ENCODE measurements at regions not wholly inside any gene's neighbourhood (a gene's known extent, or its start where the extent isn't known, plus 50 kb on each side); places are given as distances from the start of the nearest gene placed in this dataset.

GRCh38 chr3:177431525-177432176, 234.4 kb upstream of the TBL1XR1 start:
- H3K27ac ChIP-seq (ENCODE audit: extremely low read length, insufficient read depth, low read length) = no peak overlapping the region
- ATAC-seq = no peak
- no peaks in the 10 kb centered on the region for H3K27me3 ChIP-seq (ENCODE audit: control insufficient read depth in 1 of 2, insufficient read depth in 2 of 2, low read length in 2 of 2)
- H3K9me3 ChIP-seq (ENCODE audit: low read length) = no peaks in the 10 kb centered on the region
- H4K20me1 ChIP-seq (ENCODE audit: insufficient read depth, low read length) = no peaks in the 10 kb centered on the region
- no peak overlapping the region for H2AFZ ChIP-seq (ENCODE audit: low read length)
- H3K4me2 ChIP-seq (ENCODE audit: low read depth, low read length) = no peak overlapping the region
- no peaks in the 10 kb centered on the region for H3K36me3 ChIP-seq (replicated peaks in 1 of 2; ENCODE audit: control insufficient read depth in 1 of 2, insufficient read depth in 2 of 2, low read length in 2 of 2)
- CTCF ChIA-PET (ENCODE audit: low intra/inter-chr PET ratio, low total read pairs) = no interaction called here
- H3K4me3 ChIP-seq (replicated peaks in 1 of 3; ENCODE audit: insufficient read depth in 1 of 3, low read depth in 2 of 3, low read length in 3 of 3) = no peak overlapping the region
- H3K4me1 ChIP-seq (ENCODE audit: insufficient read depth, low read length) = no peaks in the 10 kb centered on the region
- TF ChIP-seq NFE2L2 (IDR thresholded peaks at IDR 0.05; ENCODE audit: low read length) = no peak
- no peaks in the 10 kb centered on the region for H3K79me2 ChIP-seq (ENCODE audit: insufficient read depth, low read length)
- in situ Hi-C loops (cut with HindIII; ENCODE audit: extremely low pct_ligation_motif_present, low pct_unique_long_range_greater_than_20kb) (loop anchor here (25.0 kb wide), 1 partner anchor 919 kb away; no protein-coding TSS in a partner anchor), intact Hi-C loops (cut with micrococcal nuclease; ENCODE audit: unreplicated experiment) (no loop called here)
- WGBS (ENCODE audit: low lambda C conversion rate) = 19% methylated on average over 7 of the region's 7 CpGs
- POLR2A ChIA-PET = no interaction called here
- DNase-seq (ENCODE audit: low spot score) = no peak
- no TSS peak for BruUV-seq (replicated peaks)
- no peak overlapping the region for H3K9ac ChIP-seq (ENCODE audit: insufficient read depth, low read depth, low read length)
- no peak for FAIRE-seq

- Histone ChIP-seq H3K9me3 (ENCODE audit: low read length) (no peaks in the 10 kb centered on the region), H3K79me2 (ENCODE audit: insufficient read depth, low read length) (no peaks in the 10 kb centered on the region), H3K4me2 (ENCODE audit: low read depth, low read length) (no peak overlapping the region), H3K4me3 (replicated peaks in 1 of 3; ENCODE audit: insufficient read depth in 1 of 3, low read depth in 2 of 3, low read length in 3 of 3) (no peak overlapping the region), H3K27ac (ENCODE audit: extremely low read length, insufficient read depth, low read length) (no peak overlapping the region), H3K36me3 (replicated peaks in 1 of 2; ENCODE audit: control insufficient read depth in 1 of 2, insufficient read depth in 2 of 2, low read length in 2 of 2) (no peaks in the 10 kb centered on the region), H3K4me1 (ENCODE audit: insufficient read depth, low read length) (no peaks in the 10 kb centered on the region), H4K20me1 (ENCODE audit: insufficient read depth, low read length) (no peaks in the 10 kb centered on the region), H3K9ac (ENCODE audit: insufficient read depth, low read depth, low read length) (no peak overlapping the region), H2AFZ (ENCODE audit: low read length) (no peak overlapping the region), H3K27me3 (ENCODE audit: control insufficient read depth in 1 of 2, insufficient read depth in 2 of 2, low read length in 2 of 2) (no peaks in the 10 kb centered on the region)
- no peak for DNase-seq (ENCODE audit: low spot score)
- no TSS peak for BruUV-seq (replicated peaks)
- in situ Hi-C loops (cut with HindIII; ENCODE audit: extremely low pct_ligation_motif_present, low pct_unique_long_range_greater_than_20kb) = loop anchor here (25.0 kb wide), 1 partner anchor 923 kb away; no protein-coding TSS in a partner anchor
- intact Hi-C loops (cut with micrococcal nuclease; ENCODE audit: unreplicated experiment) = no loop called here
- ChIA-PET CTCF (ENCODE audit: low intra/inter-chr PET ratio, low total read pairs) (no interaction called here), POLR2A (no interaction called here)
- no peak for FAIRE-seq
- no peak for ATAC-seq
- 60% methylated on average over 3 of the region's 3 CpGs for WGBS (ENCODE audit: low lambda C conversion rate)
- TF ChIP-seq THAP11 (CRISPR knock-in tag; IDR thresholded peaks at IDR 0.05) (no peak), ZNF230 (CRISPR knock-in tag; IDR thresholded peaks at IDR 0.05) (no peak), RFX1 (IDR thresholded peaks at IDR 0.05) (no peak), GABPA (IDR thresholded peaks at IDR 0.05; ENCODE audit: low read depth, low read length) (no peak), GABPA (CRISPR knock-in tag; IDR thresholded peaks at IDR 0.05; ENCODE audit: low read depth) (no peak), ZMAT5 (CRISPR knock-in tag; IDR thresholded peaks at IDR 0.05; ENCODE audit: borderline replicate concordance, low read depth) (no peak), MTF1 (CRISPR knock-in tag; IDR thresholded peaks at IDR 0.05) (no peak)
Measured at GRCh38 chr3:177435301-177435700, 238.0 kb upstream of the TBL1XR1 start.
